ENCODE measurements at regions not wholly inside any gene's neighbourhood (a gene's known extent, or its start where the extent isn't known, plus 50 kb on each side); places are given as distances from the start of the nearest gene placed in this dataset.

DNA sequence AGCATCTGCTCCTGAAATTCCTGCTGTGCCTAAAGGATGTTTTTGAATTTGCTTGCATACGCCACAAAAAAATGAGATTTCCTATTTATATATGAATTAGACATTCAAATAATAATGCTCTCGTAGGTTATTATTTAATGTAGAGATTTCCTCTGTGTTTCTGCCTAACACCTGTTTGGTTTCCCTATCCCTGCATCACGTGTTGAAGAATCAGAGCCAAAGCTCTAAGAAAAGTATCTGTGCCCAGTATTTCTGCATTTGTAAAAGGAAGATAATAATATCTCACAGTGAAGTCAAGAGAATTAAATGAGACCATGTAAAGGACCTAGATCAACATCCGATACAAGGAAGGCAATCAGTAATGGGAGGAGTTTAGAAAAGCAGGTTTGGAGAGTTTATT, 179.5 kb downstream of the HNRNPD start:
- no peak overlapping the region for H3K9ac ChIP-seq (ENCODE audit: insufficient read depth in 1 of 2, low read length in 2 of 2)
- DNase-seq: no peak
- H3K27ac ChIP-seq (ENCODE audit: low read depth in 1 of 2, low read length in 1 of 2): no peak overlapping the region
- no peak for TF ChIP-seq CTCF (IDR thresholded peaks at IDR 0.05; ENCODE audit: control extremely low read depth, extremely low read depth)
- H3K4me1 ChIP-seq (ENCODE audit: control insufficient read depth in 5 of 5, insufficient read depth in 5 of 5, low read length in 5 of 5): peaks cover 0 to 3% (median 0%) of the 10 kb centered on the region in 5 donors
- 73 to 77% methylated on average over 4 of the region's 4 CpGs for WGBS, 2 donors
- H3K4me3 ChIP-seq: no peak overlapping the region
- H3K9me3 ChIP-seq (ENCODE audit: control insufficient read depth in 4 of 4, insufficient read depth in 3 of 4, low read length in 3 of 4): no peaks in the 10 kb centered on the region
- H3K36me3 ChIP-seq (ENCODE audit: control insufficient read depth in 4 of 4, insufficient read depth in 4 of 4, low read length in 4 of 4): no peaks in the 10 kb centered on the region
- ATAC-seq (ENCODE audit: insufficient read depth, low FRiP score): no peak
- H3K27me3 ChIP-seq (ENCODE audit: control insufficient read depth in 3 of 3, insufficient read depth in 3 of 3, low read length in 2 of 3): no peaks in the 10 kb centered on the region

DNA sequence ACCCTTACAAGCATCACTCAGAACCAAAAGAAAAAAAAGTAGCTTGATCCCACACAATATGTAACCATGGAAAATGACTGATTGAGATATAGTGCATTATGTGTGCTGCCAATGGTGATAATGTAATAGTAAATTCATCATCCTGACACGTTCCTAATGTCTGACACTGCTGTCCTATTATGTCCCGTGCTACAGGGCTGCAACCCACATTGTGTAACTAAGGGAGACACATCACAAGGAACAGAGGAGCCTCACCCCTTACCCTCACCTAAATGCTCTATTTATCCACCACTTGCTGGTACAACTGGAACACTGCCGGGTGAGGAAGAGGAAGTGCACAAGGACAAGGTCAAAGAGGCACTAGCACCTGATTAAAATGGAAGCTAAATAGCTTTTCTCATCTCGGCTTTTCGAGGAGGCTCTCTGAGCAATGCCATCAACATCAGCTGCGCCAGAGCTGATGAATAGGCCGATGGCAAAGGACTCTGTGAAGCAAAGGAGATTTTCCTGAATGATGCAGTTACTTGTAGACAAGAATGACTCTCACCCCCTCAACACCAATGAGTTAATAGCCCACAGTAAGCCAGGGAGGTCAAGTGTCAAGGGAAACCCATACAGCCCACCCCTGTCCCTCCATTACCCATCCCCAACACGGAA, 181.6 kb downstream of the HNRNPD start:
- no peak for TF ChIP-seq CTCF (IDR thresholded peaks at IDR 0.05; ENCODE audit: control extremely low read depth, extremely low read depth)
- H3K27me3 ChIP-seq (ENCODE audit: control insufficient read depth in 3 of 3, insufficient read depth in 3 of 3, low read length in 2 of 3): no peaks in the 10 kb centered on the region
- no peak overlapping the region for H3K27ac ChIP-seq (ENCODE audit: low read depth in 1 of 2, low read length in 1 of 2)
- ATAC-seq (ENCODE audit: insufficient read depth, low FRiP score): no peak
- H3K9me3 ChIP-seq (ENCODE audit: control insufficient read depth in 4 of 4, insufficient read depth in 3 of 4, low read length in 3 of 4): no peaks in the 10 kb centered on the region
- no peaks in the 10 kb centered on the region for H3K36me3 ChIP-seq (ENCODE audit: control insufficient read depth in 4 of 4, insufficient read depth in 4 of 4, low read length in 4 of 4)
- H3K4me1 ChIP-seq (ENCODE audit: control insufficient read depth in 5 of 5, insufficient read depth in 5 of 5, low read length in 5 of 5): peaks cover 0 to 3% (median 0%) of the 10 kb centered on the region in 5 donors
- H3K4me3 ChIP-seq: no peak overlapping the region
- 60 to 75% methylated on average over 8 of the region's 8 CpGs for WGBS, 2 donors
- H3K9ac ChIP-seq (ENCODE audit: insufficient read depth in 1 of 2, low read length in 2 of 2): no peak overlapping the region
- no peak for DNase-seq

DNA sequence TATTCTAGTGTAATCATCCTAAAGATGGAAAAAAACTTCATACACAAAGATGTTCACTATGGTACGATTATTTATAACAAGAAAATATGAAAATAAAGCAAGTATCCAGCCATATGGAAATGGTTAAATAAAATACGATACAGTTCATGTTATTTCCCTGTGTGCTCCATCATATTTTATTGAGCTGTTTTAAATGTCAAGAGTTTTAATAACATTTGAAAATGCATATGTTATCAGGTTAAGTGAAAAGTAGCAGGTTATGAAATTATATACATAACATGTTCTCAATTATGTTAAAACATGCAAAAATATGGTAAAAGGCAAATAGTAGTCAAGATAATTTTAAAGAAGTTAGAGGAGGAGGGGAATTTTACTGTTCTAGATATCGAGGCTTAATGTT, 192.0 kb downstream of the HNRNPD start:
- no peak for ATAC-seq (ENCODE audit: insufficient read depth, low FRiP score)
- WGBS, 2 donors: 94 to 95% methylated on average over 3 of the region's 3 CpGs
- Histone ChIP-seq H3K27me3 (ENCODE audit: control insufficient read depth in 3 of 3, insufficient read depth in 3 of 3, low read length in 2 of 3) (no peaks in the 10 kb centered on the region), H3K4me1 (ENCODE audit: control insufficient read depth in 5 of 5, insufficient read depth in 5 of 5, low read length in 5 of 5) (no peaks in the 10 kb centered on the region), H3K36me3 (ENCODE audit: control insufficient read depth in 4 of 4, insufficient read depth in 4 of 4, low read length in 4 of 4) (no peaks in the 10 kb centered on the region), H3K4me3 (no peak overlapping the region), H3K9ac (ENCODE audit: insufficient read depth in 1 of 2, low read length in 2 of 2) (no peak overlapping the region), H3K9me3 (ENCODE audit: control insufficient read depth in 4 of 4, insufficient read depth in 3 of 4, low read length in 3 of 4) (no peaks in the 10 kb centered on the region), H3K27ac (ENCODE audit: low read depth in 1 of 2, low read length in 1 of 2) (no peak overlapping the region)
- TF ChIP-seq CTCF (IDR thresholded peaks at IDR 0.05; ENCODE audit: control extremely low read depth, extremely low read depth): no peak
- no peak for DNase-seq

- ATAC-seq (ENCODE audit: insufficient read depth, low FRiP score) (no peak), DNase-seq (peak in 2 of 3 donors; percentile 2 to 3)
- no peaks in the 10 kb centered on the region for H3K27me3 ChIP-seq (ENCODE audit: control insufficient read depth in 3 of 3, insufficient read depth in 3 of 3, low read length in 2 of 3)
- no peak overlapping the region for H3K9ac ChIP-seq (ENCODE audit: insufficient read depth in 1 of 2, low read length in 2 of 2)
- H3K9me3 ChIP-seq (ENCODE audit: control insufficient read depth in 4 of 4, insufficient read depth in 3 of 4, low read length in 3 of 4): peaks cover 0 to 8% (median 2%) of the 10 kb centered on the region in 4 donors
- H3K4me1 ChIP-seq (ENCODE audit: control insufficient read depth in 5 of 5, insufficient read depth in 5 of 5, low read length in 5 of 5): peaks cover 0 to 13% (median 0%) of the 10 kb centered on the region in 5 donors
- 83 to 92% methylated on average over 1 of the region's 1 CpG for WGBS, 2 donors
- H3K4me3 ChIP-seq: no peak overlapping the region
- H3K36me3 ChIP-seq (ENCODE audit: control insufficient read depth in 4 of 4, insufficient read depth in 4 of 4, low read length in 4 of 4): no peaks in the 10 kb centered on the region
- no peak overlapping the region for H3K27ac ChIP-seq (ENCODE audit: low read depth in 1 of 2, low read length in 1 of 2)
- no peak for TF ChIP-seq CTCF (IDR thresholded peaks at IDR 0.05; ENCODE audit: control extremely low read depth, extremely low read depth)
Measured at GRCh38 chr4:82172186-82172585, 201.6 kb downstream of the HNRNPD start.
